DOHH2 (cell line): ENCODE measurements at regions not wholly inside any gene's neighbourhood (a gene's known extent, or its start where the extent isn't known, plus 50 kb on each side); places are given as distances from the start of the nearest gene placed in this dataset.

Experiments
- EZH2phosphoT487 ChIP-seq: fragments of 200-600 bp; sonication (generic); IDR thresholded peaks from 2 replicates; pipeline ENCODE4 v1.6.1; 2017; ENCODE audit warnings: borderline replicate concordance, mild to moderate bottlenecking, antibody characterized with exemption, low read length, moderate library complexity, mixed read lengths
- TF ChIP-seq, protein P1 (sequence below): fragments of 200-600 bp; sonication (generic); IDR thresholded peaks from one replicate; pipeline ENCODE4 v1.5.1; 2014; ENCODE audit warnings: antibody characterized with exemption, mild to moderate bottlenecking, low read depth, low read length; ENCODE audit not compliant: poor library complexity, severe bottlenecking

DNA sequence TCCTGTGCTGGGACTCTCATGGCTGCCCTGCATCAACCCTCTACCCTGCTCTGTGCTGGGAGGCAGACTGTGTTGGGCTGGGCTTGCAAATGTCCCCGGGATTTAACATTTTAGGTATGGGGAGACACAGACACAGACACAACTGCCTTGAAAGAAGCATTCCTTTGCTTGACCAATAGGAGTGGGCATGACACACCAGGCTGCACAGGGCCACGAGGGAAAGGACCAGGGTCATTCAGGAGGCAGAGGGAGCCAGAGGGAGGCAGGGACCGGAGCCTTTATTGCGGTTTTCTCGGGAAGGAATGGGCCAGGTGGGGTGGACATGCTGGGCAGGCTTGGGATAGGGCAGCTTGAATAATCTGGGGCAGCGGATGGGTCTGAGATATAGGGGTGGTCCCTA is 238.7 kb upstream of the COPS8 start:
- TF ChIP-seq, protein P1, sequence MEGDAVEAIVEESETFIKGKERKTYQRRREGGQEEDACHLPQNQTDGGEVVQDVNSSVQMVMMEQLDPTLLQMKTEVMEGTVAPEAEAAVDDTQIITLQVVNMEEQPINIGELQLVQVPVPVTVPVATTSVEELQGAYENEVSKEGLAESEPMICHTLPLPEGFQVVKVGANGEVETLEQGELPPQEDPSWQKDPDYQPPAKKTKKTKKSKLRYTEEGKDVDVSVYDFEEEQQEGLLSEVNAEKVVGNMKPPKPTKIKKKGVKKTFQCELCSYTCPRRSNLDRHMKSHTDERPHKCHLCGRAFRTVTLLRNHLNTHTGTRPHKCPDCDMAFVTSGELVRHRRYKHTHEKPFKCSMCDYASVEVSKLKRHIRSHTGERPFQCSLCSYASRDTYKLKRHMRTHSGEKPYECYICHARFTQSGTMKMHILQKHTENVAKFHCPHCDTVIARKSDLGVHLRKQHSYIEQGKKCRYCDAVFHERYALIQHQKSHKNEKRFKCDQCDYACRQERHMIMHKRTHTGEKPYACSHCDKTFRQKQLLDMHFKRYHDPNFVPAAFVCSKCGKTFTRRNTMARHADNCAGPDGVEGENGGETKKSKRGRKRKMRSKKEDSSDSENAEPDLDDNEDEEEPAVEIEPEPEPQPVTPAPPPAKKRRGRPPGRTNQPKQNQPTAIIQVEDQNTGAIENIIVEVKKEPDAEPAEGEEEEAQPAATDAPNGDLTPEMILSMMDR = no peak
- TF ChIP-seq EZH2phosphoT487 = no peak
